Fibroblast of mammary gland (primary cell): ENCODE measurements at regions not wholly inside any gene's neighbourhood (a gene's known extent, or its start where the extent isn't known, plus 50 kb on each side); places are given as distances from the start of the nearest gene placed in this dataset.

Source experiments
- DNase-seq: peaks from one replicate; pipeline ENCODE4 v3.0.0-alpha.2; 2010; ENCODE audit warnings: low read depth
- H3K4me3 ChIP-seq: 2 replicates; pipeline ENCODE4 v1.5.1; 2011; ENCODE audit warnings: low read depth, mild to moderate bottlenecking, low read length, moderate library complexity; ENCODE audit not compliant: control insufficient read depth
- CTCF ChIP-seq: conservative IDR thresholded peaks from 2 replicates; pipeline ENCODE4 v1.5.1; 2011; ENCODE audit warnings: low read depth, low read length, inconsistent platforms; ENCODE audit not compliant: control insufficient read depth, insufficient read depth

- DNase-seq, result no peak
- TF ChIP-seq CTCF, result no peak
These were observed 278.2 kb upstream of the PRDM1 start for GRCh38 chr6:105807905-105808304.

GRCh38 chr6:105806486-105806920 lies 279.6 kb upstream of the PRDM1 start:
- TF ChIP-seq CTCF, result no peak
- H3K4me3 ChIP-seq, result no peak overlapping the region
- DNase-seq, result no peak

More at GRCh38 chr6:105807905-105808304, 278.2 kb upstream of the PRDM1 start:
- H3K4me3 ChIP-seq, result no peak overlapping the region

- DNase-seq, result peak; percentile 83
- H3K4me3 ChIP-seq, result no peak overlapping the region
- no peak for TF ChIP-seq CTCF
These were observed 280.6 kb upstream of the PRDM1 start for GRCh38 chr6:105805501-105806023.

- TF ChIP-seq CTCF, result no peak
- DNase-seq, result peak; percentile 92
- H3K4me3 ChIP-seq, result no peak overlapping the region
These were observed 281.7 kb upstream of the PRDM1 start for GRCh38 chr6:105804424-105804823.

- no peak for DNase-seq
- no peak for TF ChIP-seq CTCF
- H3K4me3 ChIP-seq, result no peak overlapping the region
These were observed 282.1 kb upstream of the PRDM1 start for GRCh38 chr6:105804000-105804399.

GRCh38 chr6:105803442-105803841 lies 282.7 kb upstream of the PRDM1 start:
- TF ChIP-seq CTCF, result no peak
- no peak overlapping the region for H3K4me3 ChIP-seq
- DNase-seq, result no peak

- TF ChIP-seq CTCF, result no peak
- DNase-seq, result no peak
- no peak overlapping the region for H3K4me3 ChIP-seq
These were observed 283.4 kb upstream of the PRDM1 start for GRCh38 chr6:105802703-105803102.
